Upper lobe of left lung (tissue), 4 donors: ENCODE measurements at regions not wholly inside any gene's neighbourhood (a gene's known extent, or its start where the extent isn't known, plus 50 kb on each side); places are given as distances from the start of the nearest gene placed in this dataset.

ENCODE experiments used
- CTCF ChIP-seq, 6 experiments: fragments of 450-650 bp in 4 of 6; fragments of 200-600 bp in 2 of 6; sonication (generic) in 2 of 6; IDR thresholded peaks; one replicate each; pipeline ENCODE4 v1.5.1; 2016 to 2019; ENCODE audit warnings: antibody characterized with exemption in 6 of 6
- POLR2AphosphoS5 ChIP-seq, 2 donors: sonication (generic); formaldehyde crosslinking; IDR thresholded peaks; one replicate each; pipeline ENCODE4 v1.5.1; 2017; ENCODE audit warnings: antibody characterized with exemption in 2 of 2

DNA sequence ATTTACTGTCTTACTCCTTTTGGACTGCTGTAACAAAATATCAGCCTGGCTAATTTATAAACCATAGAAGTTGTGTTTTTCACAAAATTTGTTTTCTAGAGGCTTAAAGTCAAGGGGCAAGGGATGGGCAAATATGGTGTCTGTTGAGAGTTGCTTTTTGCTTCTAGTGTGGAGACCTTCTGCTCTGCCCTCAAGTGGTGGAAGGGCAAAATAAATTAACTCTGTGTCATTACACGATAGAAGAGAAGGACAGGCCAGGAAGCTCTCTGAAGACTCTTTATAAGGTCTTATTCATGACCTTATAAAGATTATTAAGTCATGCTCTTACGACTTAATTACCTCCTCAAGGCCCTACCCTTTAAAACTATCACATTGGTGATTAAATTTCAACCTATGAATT lies 181.2 kb upstream of the LRATD1 start:
- TF ChIP-seq CTCF (IDR thresholded peaks at IDR 0.05), result no peak
- no peak for TF ChIP-seq POLR2AphosphoS5 (IDR thresholded peaks at IDR 0.05)
